HG02870 (cell line): ENCODE measurements at regions not wholly inside any gene's neighbourhood (a gene's known extent, or its start where the extent isn't known, plus 50 kb on each side); places are given as distances from the start of the nearest gene placed in this dataset.
"Not testable (repeated sequence)": the region's sequence is repeated elsewhere in the genome, so short reads cannot be mapped to it uniquely, and the experiment has no call there.

Source experiments
- ATAC-seq: cut with Tn5 transposase; IDR thresholded peaks from one replicate; pipeline ENCODE4 v1.9.1; 2021; ENCODE audit warnings: mild to moderate bottlenecking, moderate library complexity; ENCODE audit not compliant: unreplicated experiment

DNA sequence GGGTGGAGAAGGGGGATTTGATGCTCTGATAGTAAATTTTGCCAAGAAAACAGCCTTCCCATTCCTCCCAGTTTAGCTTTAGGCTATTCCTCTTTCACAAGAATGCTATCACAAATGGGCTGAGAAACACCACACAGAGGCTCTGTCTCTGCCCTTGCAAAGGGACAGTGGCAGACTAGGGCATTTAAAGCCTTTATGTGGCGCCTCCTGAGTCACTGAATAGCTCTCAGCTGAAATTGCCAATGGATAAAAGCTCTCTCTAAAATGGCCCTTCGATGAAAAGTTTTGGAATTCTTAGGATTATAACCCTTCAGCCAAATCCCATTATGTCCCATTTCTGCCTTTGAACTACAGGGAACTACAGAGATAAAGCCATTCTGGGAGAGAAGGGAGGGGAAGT, 1000.4 kb downstream of the ADGRL2 start:
- no peak for ATAC-seq

DNA sequence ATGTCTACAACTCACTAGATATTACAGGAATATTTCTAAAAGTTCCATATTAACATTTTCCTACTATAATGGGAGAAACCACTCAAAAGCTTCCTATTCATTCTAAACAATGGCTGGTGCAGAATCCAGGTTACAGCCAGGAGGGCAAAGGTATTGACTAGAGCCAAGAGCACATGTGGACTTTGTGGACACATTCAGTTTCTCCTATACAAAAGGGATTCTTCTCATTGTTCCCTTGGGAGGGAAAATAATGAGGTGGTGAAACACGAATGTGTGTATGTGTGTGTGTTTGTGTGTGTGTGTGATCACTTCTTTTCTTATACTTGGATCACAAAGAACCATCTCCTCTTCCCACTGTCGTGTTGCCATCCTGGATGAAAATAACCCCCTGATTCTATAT, 1000.0 kb downstream of the ADGRL2 start:
- ATAC-seq = no peak

GRCh38 chr1:82799261-82799660, 998.5 kb downstream of the ADGRL2 start:
- no peak for ATAC-seq

DNA sequence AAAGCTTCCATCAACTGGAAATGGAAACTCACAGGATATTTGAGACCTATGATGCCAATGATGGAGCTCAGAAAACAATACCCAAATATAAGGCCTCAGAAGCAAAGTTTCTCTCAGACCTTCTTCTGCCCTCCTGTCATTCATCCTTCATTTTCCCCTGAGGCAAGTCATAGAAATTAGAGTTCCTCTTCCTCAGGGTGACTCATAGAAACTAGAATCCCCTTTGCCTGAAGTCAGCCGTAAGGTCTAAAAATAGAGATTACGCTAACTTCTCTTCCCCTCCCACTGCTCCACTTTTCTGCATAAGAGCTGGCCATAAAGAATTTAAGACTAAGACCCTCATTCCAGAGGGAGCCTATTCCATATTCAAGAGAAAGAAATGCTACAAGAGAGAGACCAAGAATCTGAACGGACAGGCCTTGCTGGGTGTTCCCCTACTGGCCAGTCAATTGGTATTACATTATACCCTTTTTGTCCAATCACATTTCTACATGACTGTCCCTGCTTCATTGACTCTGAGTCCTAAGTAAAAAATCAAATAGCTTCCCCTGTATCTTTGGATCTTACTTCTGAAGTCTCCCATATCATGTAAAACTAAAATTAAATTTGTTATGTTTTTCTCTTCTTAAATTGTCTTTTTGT, 994.9 kb downstream of the ADGRL2 start:
- ATAC-seq = no peak

DNA sequence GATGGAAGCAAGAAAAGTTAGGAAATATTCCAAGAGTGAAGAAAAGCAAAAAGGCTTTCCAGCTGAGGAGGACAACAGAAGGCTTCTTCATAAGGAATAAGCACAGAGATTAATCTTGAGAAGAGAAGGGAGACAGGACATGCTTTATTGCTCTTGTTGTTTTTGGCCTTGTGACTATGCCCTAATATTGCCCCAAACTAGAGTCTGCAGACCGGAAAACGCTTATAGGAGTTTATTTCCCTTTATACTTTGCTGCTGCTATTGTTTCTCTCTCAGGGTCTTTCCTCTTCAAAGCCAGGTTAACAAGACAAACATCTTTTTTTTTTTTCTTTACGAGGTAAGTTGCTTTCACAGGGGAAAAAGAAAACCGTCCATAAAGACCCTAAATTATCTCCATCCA, 991.4 kb downstream of the ADGRL2 start:
- ATAC-seq = no peak

- ATAC-seq = no peak
Measured at GRCh38 chr1:82790556-82790955, 989.8 kb downstream of the ADGRL2 start.

- ATAC-seq = no peak
Measured at GRCh38 chr1:82788660-82789059, 987.9 kb downstream of the ADGRL2 start.

DNA sequence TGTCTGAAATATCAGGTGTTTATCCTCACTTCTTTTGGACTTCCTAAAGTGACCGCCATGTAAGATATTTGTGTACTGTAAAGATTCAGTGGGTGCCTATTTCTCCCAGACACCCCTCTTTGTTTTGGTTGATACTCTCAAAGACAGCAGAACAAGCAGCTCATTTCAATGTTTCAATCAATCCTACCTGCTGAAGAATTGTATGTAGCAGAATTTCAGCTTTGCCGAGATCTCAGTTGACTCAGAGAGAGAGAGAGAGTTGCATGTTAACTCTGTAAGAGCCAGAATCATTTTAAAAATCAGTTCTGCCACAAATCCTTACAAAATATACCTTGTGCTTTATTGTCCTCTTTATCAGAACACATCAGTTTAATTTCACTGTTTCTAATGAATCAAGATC, 987.3 kb downstream of the ADGRL2 start:
- ATAC-seq = no peak

GRCh38 chr1:82786883-82787282, 986.1 kb downstream of the ADGRL2 start:
- no peak for ATAC-seq

- ATAC-seq = no peak
Measured at GRCh38 chr1:82785268-82785790, 984.6 kb downstream of the ADGRL2 start.

DNA sequence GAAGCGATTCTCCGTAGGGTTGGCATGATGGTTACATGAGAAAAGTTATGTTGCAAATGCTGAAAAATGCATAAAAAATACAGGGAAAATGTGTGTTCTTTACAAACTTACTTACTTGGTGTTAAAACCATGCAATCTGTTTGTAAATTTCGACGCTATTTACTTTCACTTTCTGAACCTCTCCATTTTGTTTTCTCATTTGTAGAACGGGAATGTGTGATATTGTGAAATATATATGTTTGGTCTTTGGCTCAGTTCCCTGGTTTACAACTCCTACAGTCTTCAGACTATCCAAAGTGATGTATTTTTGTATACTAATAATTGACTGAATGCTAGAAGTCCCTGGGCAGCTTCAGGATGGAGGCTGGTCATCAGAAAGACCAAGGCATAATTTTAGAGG, 982.3 kb downstream of the ADGRL2 start:
- ATAC-seq = no peak

GRCh38 chr1:82782599-82782998, 981.9 kb downstream of the ADGRL2 start:
- ATAC-seq = no peak

DNA sequence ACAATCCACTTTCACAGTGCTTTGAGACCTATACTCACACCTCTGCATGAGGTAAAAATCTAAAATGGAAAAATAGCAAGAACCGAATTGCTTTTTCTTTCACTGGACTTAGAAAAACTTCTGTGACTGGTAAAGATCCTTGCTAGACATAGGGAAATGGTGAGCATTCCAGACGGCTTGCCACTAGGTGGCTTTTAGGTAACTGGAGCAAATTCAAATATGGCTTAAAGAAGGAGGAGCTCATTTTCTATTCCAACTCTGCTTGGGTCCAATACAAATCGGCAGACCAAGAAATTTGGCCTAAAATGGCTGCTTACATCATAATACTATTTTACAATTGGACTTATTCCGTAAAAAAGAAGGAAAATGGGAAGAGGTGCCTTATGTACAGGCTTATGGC, 977.9 kb downstream of the ADGRL2 start:
- ATAC-seq = no peak

GRCh38 chr1:82777240-82777639, 976.5 kb downstream of the ADGRL2 start:
- ATAC-seq = no peak

GRCh38 chr1:82776730-82777129, 976.0 kb downstream of the ADGRL2 start:
- not testable (repeated sequence) for ATAC-seq

DNA sequence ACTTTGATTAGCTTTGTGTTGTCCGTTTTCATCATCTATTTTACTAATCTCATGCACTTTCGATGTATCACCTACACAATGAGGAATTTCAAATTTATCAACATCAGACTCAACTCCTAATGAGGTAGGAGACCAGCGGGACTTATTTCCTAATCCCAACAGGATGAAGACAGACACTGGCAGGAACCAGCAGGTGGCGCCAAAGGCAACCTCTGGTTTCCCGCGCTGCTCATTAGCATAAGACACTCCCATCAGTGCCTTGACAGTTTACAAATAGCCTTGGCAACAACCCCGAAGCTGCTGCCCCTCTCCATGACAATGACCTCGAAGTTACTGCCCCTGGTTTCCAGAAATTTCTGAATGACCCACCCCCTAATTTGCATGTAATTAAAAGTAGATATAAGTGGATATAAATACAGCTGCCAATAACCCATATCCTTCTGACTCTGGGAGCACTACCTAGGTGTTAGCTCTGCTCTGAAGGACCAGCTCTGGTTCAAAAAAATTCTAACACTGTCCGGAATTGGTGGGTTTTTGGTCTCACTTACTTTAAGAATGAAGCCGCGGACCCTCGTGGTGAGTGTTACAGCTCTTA, 974.8 kb downstream of the ADGRL2 start:
- no peak for ATAC-seq

DNA sequence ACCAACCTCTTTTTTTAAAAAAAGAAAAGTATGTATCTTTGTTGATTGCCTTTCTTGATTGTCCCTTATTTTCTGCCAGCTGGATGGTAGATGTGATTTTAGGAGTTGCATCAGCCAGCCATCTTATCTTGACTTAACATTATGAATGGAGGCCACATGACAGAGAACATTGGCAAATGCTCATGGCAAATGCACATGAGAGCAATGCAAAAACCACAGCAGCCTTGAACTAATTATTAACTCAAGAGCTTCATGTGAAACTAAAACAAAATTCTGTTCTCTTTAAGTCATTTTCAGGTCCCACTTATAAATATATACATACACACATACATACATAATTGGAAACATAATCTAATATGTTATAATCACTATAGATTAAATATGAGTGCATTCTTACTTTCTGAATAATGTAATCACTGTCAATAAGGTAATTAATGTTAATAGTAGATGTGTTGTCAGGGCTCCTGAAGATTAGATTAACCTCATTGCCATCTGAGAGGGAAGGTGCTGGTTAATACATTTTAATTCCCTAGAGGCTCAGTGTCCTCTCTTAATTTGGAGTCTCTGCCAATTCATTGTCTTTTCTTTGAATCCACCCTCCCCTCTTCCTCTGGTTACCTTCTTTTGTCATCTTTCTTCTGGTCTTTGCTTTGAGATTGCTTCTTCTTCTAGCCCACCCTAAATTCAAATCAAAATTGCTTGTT, 962.2 kb downstream of the ADGRL2 start:
- ATAC-seq = no peak

GRCh38 chr1:82759035-82759434, 958.3 kb downstream of the ADGRL2 start:
- ATAC-seq = no peak

GRCh38 chr1:82755671-82756070, 954.9 kb downstream of the ADGRL2 start:
- ATAC-seq = no peak

DNA sequence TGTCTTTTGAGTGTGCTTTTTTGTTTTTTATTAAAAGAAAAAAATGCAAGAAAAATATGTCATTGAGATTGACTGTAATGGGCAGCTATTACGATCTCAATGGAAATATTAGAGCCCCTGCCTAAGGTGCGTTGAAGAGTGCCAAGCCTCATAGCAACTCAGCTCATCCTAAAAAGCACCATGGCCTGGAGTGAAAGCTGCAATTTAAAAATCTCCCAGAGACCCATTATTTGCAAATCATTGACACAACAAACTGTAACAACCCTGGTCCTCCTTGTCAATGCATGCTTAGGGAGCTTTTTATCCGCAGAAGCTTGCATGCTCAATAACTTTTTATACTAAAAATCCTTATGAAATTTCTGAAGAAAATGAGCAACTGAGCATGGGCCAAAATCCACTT, 954.5 kb downstream of the ADGRL2 start:
- ATAC-seq = no peak

GRCh38 chr1:82752046-82752445, 951.3 kb downstream of the ADGRL2 start:
- ATAC-seq = no peak

- ATAC-seq = no peak
Measured at GRCh38 chr1:82733645-82734044, 932.9 kb downstream of the ADGRL2 start.
